GM12878 (cell line): ENCODE measurements at regions not wholly inside any gene's neighbourhood (a gene's known extent, or its start where the extent isn't known, plus 50 kb on each side); places are given as distances from the start of the nearest gene placed in this dataset.

Source experiments
- ATAC-seq: fragments of 200-7000 bp; cut with Tn5 transposase; 3 replicates; pipeline ENCODE4 v1.9.1; 2020; ENCODE audit warnings: mild to moderate bottlenecking, moderate library complexity
- BruUV-seq: library from RNA; stranded (reverse); fragments of 400-500 nt; replicated peaks from 2 replicates; lab custom pipeline; 2021; lab: Mats Ljungman, UMichigan
- CTCF ChIA-PET: fragments of 300-600 bp; sonication (Branson Sonifier 250); formaldehyde crosslinking; extraction: SDS; loops from one replicate; lab custom pipeline; 2021; ENCODE audit warnings: inconsistent platforms; lab: Yijun Ruan, JAX
- POLR2A ChIA-PET: fragments of 350-600 bp; formaldehyde crosslinking; extraction: SDS; loops from one replicate; lab custom pipeline; 2021; ENCODE audit warnings: inconsistent platforms; lab: Charles Lee
- RAD21 ChIA-PET: fragments of 300-600 bp; sonication (Branson Sonifier 250); formaldehyde crosslinking; loops from one replicate; lab custom pipeline; 2023; ENCODE audit warnings: antibody characterized with exemption; ENCODE audit not compliant: unreplicated experiment; lab: Charles Lee
- SMC1A ChIA-PET: fragments of 300-600 bp; sonication (Branson Sonifier 250); formaldehyde crosslinking; loops from one replicate; lab custom pipeline; 2023; ENCODE audit not compliant: unreplicated experiment, uncharacterized antibody; lab: Charles Lee
- DNase-seq: peaks from one replicate; pipeline ENCODE4 v3.0.0-alpha.2; 2011; ENCODE audit warnings: low read depth, low spot score
- FAIRE-seq: peaks from 3 replicates; lab custom pipeline; 2011; peaks lifted over from hg19 to GRCh38; lab: Jason Lieb, UNC
- H2AFZ ChIP-seq: 2 replicates; pipeline ENCODE4 v1.6.0; 2011; ENCODE audit warnings: low read depth, low read length, control low read depth; ENCODE audit not compliant: control insufficient read depth
- H3K27ac ChIP-seq: 2 replicates; pipeline ENCODE4 v1.5.1; 2011; ENCODE audit warnings: control low read depth; ENCODE audit not compliant: control insufficient read depth, insufficient read depth
- H3K27me3 ChIP-seq, 2 experiments: replicated peaks in 1 of 2; 2 replicates each; pipeline versions ENCODE4 v1.6.0 to v1.6.1; 2011; ENCODE audit warnings: low read length in 1 of 2; ENCODE audit not compliant: control insufficient read depth in 2 of 2, insufficient read depth in 2 of 2
- H3K36me3 ChIP-seq, 2 experiments: 2 replicates each; pipeline ENCODE4 v1.5.1; 2011; ENCODE audit warnings: low read length in 1 of 2; ENCODE audit not compliant: control insufficient read depth in 2 of 2, insufficient read depth in 2 of 2
- H3K4me1 ChIP-seq: 2 replicates; pipeline ENCODE4 v1.6.1; 2011; ENCODE audit warnings: mild to moderate bottlenecking, low read length, moderate library complexity, mixed read lengths; ENCODE audit not compliant: control insufficient read depth, insufficient read depth
- H3K4me2 ChIP-seq: 2 replicates; pipeline ENCODE4 v1.6.0; 2011; ENCODE audit warnings: control low read depth; ENCODE audit not compliant: control insufficient read depth, insufficient read depth
- H3K4me3 ChIP-seq: fragments of 200-600 bp; sonication (generic); 2 replicates; pipeline ENCODE4 v1.5.1; 2016
- H3K79me2 ChIP-seq: 2 replicates; pipeline ENCODE4 v1.6.0; 2011; ENCODE audit warnings: low read length; ENCODE audit not compliant: control insufficient read depth, insufficient read depth
- H3K9ac ChIP-seq: 2 replicates; pipeline ENCODE4 v1.8.0; 2011; ENCODE audit warnings: low read length, control low read depth, mixed read lengths; ENCODE audit not compliant: control insufficient read depth, insufficient read depth
- H3K9me3 ChIP-seq: replicated peaks from 3 replicates; pipeline ENCODE4 v1.5.1; 2011; ENCODE audit warnings: mild to moderate bottlenecking, low read length; ENCODE audit not compliant: control insufficient read depth, insufficient read depth
- H4K20me1 ChIP-seq: 2 replicates; pipeline ENCODE4 v1.6.0; 2011; ENCODE audit not compliant: control insufficient read depth, insufficient read depth
- BRCA1 ChIP-seq: IDR thresholded peaks from 2 replicates; pipeline ENCODE4 v1.6.1; 2011; ENCODE audit warnings: low read depth, low read length, improper control_type of control experiment
- CBFB ChIP-seq: IDR thresholded peaks from 2 replicates; pipeline ENCODE4 v1.6.1; 2016; ENCODE audit warnings: antibody characterized with exemption, low read depth
- ETV6 ChIP-seq, 2 experiments: fragments of 450-650 bp in 1 of 2; IDR thresholded peaks in 1 of 2; conservative IDR thresholded peaks in 1 of 2; 2 replicates each; pipeline ENCODE4 v1.6.1; 2014; ENCODE audit warnings: antibody characterized with exemption in 1 of 2, borderline replicate concordance in 1 of 2, low read depth in 1 of 2, mild to moderate bottlenecking in 1 of 2, moderate library complexity in 1 of 2
- IRF4 ChIP-seq: IDR thresholded peaks from 2 replicates; pipeline ENCODE4 v1.6.1; 2011; ENCODE audit warnings: low read depth, low read length
- MTA2 ChIP-seq: fragments of 450-650 bp; IDR thresholded peaks from 2 replicates; pipeline ENCODE4 v1.6.1; 2016; ENCODE audit warnings: low read depth, mild to moderate bottlenecking, moderate library complexity
- NBN ChIP-seq: fragments of 450-650 bp; IDR thresholded peaks from 2 replicates; pipeline ENCODE4 v1.6.1; 2016
- PAX8 ChIP-seq: fragments of 450-650 bp; IDR thresholded peaks from 2 replicates; pipeline ENCODE4 v1.6.1; 2017; ENCODE audit warnings: mild to moderate bottlenecking, moderate library complexity
- SPI1 ChIP-seq: IDR thresholded peaks from 2 replicates; pipeline ENCODE4 v1.6.1; 2011; ENCODE audit warnings: low read depth, mild to moderate bottlenecking, low read length, moderate library complexity, borderline replicate concordance; ENCODE audit not compliant: insufficient read depth
- ZNF384 ChIP-seq: IDR thresholded peaks from 2 replicates; pipeline ENCODE4 v1.6.1; 2012; ENCODE audit warnings: low read depth, mild to moderate bottlenecking, low read length, improper control_type of control experiment, borderline replicate concordance
- WGBS: methylation state at CpG from one replicate; pipeline ENCODE4 v1.1.6; 2016; ENCODE audit warnings: low lambda C conversion rate; ENCODE audit not compliant: insufficient replicate concordance, insufficient coverage; ENCODE audit errors: missing lambda C conversion rate; 5-methylcytosine and 5-hydroxymethylcytosine counted together
- in situ Hi-C: fragments of 300-500 bp; cut with MboI; formaldehyde crosslinking; loops from 9 replicates; pipeline ENCODE4 v1.14.3; 2018; ENCODE audit warnings: mixed read lengths
- intact Hi-C: fragments of 100-400 bp; cut with micrococcal nuclease; formaldehyde crosslinking; loops from one replicate; pipeline ENCODE4 v1.14.2; 2022; ENCODE audit not compliant: unreplicated experiment
- TF ChIP-seq, protein P1 (sequence below): fragments of 450-650 bp; conservative IDR thresholded peaks from 2 replicates; pipeline ENCODE4 v1.6.1; 2017; ENCODE audit warnings: mild to moderate bottlenecking, moderate library complexity
- TF ChIP-seq, protein P2 (sequence below): IDR thresholded peaks from 2 replicates; pipeline ENCODE4 v1.6.1; 2012; ENCODE audit warnings: improper control_type of control experiment, low read depth, low read length; ENCODE audit not compliant: insufficient replicate concordance

DNA sequence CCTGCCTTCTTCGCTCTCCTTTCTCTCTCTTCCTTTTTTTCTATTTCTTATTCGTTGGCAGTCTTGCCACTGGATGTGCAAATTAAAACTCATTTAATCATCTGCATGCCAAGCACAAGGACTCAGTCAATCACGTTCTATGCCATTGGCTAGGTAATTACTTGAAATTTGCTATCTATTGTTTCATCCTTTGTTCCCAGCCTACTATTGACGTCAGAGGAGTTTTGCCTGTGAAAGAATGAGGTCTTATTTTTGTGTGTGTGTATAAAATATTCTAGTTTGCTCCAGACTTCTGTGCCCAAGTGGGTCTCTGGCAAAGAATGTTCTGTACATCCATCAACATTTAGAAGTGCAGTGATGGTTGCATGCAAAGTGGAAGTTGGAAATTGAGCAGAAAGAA, 132.3 kb upstream of the DOK5 start (continued):
- TF ChIP-seq, protein P1, sequence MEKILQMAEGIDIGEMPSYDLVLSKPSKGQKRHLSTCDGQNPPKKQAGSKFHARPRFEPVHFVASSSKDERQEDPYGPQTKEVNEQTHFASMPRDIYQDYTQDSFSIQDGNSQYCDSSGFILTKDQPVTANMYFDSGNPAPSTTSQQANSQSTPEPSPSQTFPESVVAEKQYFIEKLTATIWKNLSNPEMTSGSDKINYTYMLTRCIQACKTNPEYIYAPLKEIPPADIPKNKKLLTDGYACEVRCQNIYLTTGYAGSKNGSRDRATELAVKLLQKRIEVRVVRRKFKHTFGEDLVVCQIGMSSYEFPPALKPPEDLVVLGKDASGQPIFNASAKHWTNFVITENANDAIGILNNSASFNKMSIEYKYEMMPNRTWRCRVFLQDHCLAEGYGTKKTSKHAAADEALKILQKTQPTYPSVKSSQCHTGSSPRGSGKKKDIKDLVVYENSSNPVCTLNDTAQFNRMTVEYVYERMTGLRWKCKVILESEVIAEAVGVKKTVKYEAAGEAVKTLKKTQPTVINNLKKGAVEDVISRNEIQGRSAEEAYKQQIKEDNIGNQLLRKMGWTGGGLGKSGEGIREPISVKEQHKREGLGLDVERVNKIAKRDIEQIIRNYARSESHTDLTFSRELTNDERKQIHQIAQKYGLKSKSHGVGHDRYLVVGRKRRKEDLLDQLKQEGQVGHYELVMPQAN = no peak
- TF ChIP-seq NBN = no peak
- no peak for TF ChIP-seq ZNF384
- TF ChIP-seq CBFB = no peak
- TF ChIP-seq IRF4 = no peak
- no peak for TF ChIP-seq SPI1
- TF ChIP-seq, all 136 proteins: peak for 0

DNA sequence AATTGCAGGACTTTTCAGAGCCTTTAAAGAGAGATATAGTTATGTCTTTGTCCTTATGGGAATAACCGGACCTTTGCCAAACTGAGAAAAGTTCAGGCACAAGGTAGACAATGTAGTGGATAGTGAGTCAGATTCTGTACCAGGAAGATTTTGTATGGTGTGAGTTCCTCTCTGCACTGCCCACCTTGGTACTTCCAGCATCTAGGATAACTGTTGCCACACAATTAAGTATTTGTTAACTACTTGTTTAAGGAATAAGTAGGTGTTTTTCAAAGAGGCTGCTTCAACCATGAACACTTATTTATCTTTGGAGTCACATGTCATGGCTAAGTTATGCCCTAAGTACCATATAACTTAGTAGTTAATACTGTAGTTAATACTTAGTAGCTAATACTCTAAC, 131.8 kb upstream of the DOK5 start:
- Histone ChIP-seq H3K4me3 (no peak overlapping the region), H3K4me1 (no peaks in the 10 kb centered on the region), H3K9ac (no peak overlapping the region), H3K4me2 (no peak overlapping the region), H3K9me3 (no peaks in the 10 kb centered on the region), H3K27ac (no peak overlapping the region), H4K20me1 (no peaks in the 10 kb centered on the region), H3K27me3 (no peaks in the 10 kb centered on the region), H3K36me3 (no peaks in the 10 kb centered on the region), H2AFZ (no peak overlapping the region), H3K79me2 (no peaks in the 10 kb centered on the region)
- 79% methylated on average over 1 of the region's 1 CpG for WGBS
- TF ChIP-seq BRCA1 = no peak
- TF ChIP-seq PAX8 = no peak
- TF ChIP-seq, protein P2, sequence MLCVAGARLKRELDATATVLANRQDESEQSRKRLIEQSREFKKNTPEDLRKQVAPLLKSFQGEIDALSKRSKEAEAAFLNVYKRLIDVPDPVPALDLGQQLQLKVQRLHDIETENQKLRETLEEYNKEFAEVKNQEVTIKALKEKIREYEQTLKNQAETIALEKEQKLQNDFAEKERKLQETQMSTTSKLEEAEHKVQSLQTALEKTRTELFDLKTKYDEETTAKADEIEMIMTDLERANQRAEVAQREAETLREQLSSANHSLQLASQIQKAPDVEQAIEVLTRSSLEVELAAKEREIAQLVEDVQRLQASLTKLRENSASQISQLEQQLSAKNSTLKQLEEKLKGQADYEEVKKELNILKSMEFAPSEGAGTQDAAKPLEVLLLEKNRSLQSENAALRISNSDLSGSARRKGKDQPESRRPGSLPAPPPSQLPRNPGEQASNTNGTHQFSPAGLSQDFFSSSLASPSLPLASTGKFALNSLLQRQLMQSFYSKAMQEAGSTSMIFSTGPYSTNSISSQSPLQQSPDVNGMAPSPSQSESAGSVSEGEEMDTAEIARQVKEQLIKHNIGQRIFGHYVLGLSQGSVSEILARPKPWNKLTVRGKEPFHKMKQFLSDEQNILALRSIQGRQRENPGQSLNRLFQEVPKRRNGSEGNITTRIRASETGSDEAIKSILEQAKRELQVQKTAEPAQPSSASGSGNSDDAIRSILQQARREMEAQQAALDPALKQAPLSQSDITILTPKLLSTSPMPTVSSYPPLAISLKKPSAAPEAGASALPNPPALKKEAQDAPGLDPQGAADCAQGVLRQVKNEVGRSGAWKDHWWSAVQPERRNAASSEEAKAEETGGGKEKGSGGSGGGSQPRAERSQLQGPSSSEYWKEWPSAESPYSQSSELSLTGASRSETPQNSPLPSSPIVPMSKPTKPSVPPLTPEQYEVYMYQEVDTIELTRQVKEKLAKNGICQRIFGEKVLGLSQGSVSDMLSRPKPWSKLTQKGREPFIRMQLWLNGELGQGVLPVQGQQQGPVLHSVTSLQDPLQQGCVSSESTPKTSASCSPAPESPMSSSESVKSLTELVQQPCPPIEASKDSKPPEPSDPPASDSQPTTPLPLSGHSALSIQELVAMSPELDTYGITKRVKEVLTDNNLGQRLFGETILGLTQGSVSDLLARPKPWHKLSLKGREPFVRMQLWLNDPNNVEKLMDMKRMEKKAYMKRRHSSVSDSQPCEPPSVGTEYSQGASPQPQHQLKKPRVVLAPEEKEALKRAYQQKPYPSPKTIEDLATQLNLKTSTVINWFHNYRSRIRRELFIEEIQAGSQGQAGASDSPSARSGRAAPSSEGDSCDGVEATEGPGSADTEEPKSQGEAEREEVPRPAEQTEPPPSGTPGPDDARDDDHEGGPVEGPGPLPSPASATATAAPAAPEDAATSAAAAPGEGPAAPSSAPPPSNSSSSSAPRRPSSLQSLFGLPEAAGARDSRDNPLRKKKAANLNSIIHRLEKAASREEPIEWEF = no peak
- no peak for TF ChIP-seq MTA2
- peak in 1 of 2 experiments; percentile 94; a peak in 1 of 4 replicates for TF ChIP-seq ETV6 (conservative IDR thresholded peaks at IDR 0.05 in 1 of 2, IDR thresholded peaks at IDR 0.05 in 1 of 2; ENCODE audit: borderline replicate concordance in 1 of 2, low read depth in 1 of 2)
- ChIA-PET RAD21 (no interaction called here), POLR2A (no interaction called here), CTCF (no interaction called here), SMC1A (no interaction called here)
- ATAC-seq = no peak
- no TSS peak for BruUV-seq
- intact Hi-C loops (no loop called here), in situ Hi-C loops (no loop called here)
- FAIRE-seq = no peak
- no peak for DNase-seq
